ENCODE measurements at regions not wholly inside any gene's neighbourhood (a gene's known extent, or its start where the extent isn't known, plus 50 kb on each side); places are given as distances from the start of the nearest gene placed in this dataset.

DNA sequence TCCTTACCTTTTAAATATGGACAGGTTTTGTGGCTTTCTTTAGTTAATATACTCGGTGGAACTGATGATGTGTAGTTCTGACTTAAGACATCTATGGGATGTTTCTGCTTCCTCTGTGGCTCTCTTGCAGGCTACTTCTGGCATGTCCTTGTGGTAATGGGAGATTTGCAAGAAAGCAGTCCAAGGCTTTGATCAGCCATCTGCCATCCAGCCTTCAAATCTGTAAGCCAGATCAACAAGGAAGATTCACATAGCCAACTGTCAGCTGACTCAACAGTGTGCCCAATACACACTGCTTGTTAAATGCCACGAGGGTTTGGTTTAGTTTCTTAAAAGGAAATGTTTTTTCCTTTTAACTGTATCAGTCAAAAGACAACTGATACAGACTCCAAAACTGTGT lies 722.2 kb upstream of the CHRM3 start:
- ATAC-seq (ENCODE audit: low FRiP score in 2 of 2) (no peak), DNase-seq (no peak)
- TF ChIP-seq, protein P1, sequence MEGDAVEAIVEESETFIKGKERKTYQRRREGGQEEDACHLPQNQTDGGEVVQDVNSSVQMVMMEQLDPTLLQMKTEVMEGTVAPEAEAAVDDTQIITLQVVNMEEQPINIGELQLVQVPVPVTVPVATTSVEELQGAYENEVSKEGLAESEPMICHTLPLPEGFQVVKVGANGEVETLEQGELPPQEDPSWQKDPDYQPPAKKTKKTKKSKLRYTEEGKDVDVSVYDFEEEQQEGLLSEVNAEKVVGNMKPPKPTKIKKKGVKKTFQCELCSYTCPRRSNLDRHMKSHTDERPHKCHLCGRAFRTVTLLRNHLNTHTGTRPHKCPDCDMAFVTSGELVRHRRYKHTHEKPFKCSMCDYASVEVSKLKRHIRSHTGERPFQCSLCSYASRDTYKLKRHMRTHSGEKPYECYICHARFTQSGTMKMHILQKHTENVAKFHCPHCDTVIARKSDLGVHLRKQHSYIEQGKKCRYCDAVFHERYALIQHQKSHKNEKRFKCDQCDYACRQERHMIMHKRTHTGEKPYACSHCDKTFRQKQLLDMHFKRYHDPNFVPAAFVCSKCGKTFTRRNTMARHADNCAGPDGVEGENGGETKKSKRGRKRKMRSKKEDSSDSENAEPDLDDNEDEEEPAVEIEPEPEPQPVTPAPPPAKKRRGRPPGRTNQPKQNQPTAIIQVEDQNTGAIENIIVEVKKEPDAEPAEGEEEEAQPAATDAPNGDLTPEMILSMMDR (IDR thresholded peaks at IDR 0.05): no peak
- no peak for TF ChIP-seq POLR2AphosphoS5 (IDR thresholded peaks at IDR 0.05)
- TF ChIP-seq EP300 (IDR thresholded peaks at IDR 0.05): no peak
- no peak for TF ChIP-seq POLR2A (IDR thresholded peaks at IDR 0.05)
- no peaks in the 10 kb centered on the region for H3K36me3 ChIP-seq
- no peaks in the 10 kb centered on the region for H3K9me3 ChIP-seq
- H3K4me1 ChIP-seq: no peaks in the 10 kb centered on the region
- WGBS, 2 donors: 44 to 52% methylated on average over 2 of the region's 2 CpGs
- H3K4me3 ChIP-seq: no peak overlapping the region
- H3K27me3 ChIP-seq: no peaks in the 10 kb centered on the region
- no peak overlapping the region for H3K27ac ChIP-seq

DNA sequence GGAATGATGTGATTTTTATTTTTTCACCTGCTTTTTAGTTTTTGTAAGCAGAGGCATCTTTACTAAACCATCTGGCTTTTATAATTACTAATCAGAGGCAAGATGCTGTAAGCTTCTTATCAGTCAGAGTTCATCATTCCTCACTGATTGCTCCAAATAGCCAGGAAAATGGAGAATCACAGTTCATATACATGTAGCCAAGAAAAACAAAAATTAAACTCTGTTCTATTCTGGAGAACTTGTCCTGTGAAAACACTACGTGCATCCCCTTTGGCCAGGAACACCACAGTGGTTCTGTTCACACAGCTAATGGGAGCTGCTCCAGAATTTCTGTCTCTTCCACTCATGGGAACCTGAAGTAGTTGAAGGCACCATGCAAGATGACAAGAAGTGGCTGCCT lies 725.5 kb upstream of the CHRM3 start:
- WGBS, 2 donors: 67 to 77% methylated on average over 1 of the region's 1 CpG
- TF ChIP-seq EP300 (IDR thresholded peaks at IDR 0.05): no peak
- no peak for TF ChIP-seq POLR2AphosphoS5 (IDR thresholded peaks at IDR 0.05)
- TF ChIP-seq, protein P1 (IDR thresholded peaks at IDR 0.05): no peak
- TF ChIP-seq POLR2A (IDR thresholded peaks at IDR 0.05): no peak
- DNase-seq (no peak), ATAC-seq (ENCODE audit: low FRiP score in 2 of 2) (no peak)
- no peak overlapping the region for H3K27ac ChIP-seq
- no peaks in the 10 kb centered on the region for H3K36me3 ChIP-seq
- H3K27me3 ChIP-seq: no peaks in the 10 kb centered on the region
- no peaks in the 10 kb centered on the region for H3K9me3 ChIP-seq
- H3K4me3 ChIP-seq: no peak overlapping the region
- H3K4me1 ChIP-seq: no peaks in the 10 kb centered on the region

DNA sequence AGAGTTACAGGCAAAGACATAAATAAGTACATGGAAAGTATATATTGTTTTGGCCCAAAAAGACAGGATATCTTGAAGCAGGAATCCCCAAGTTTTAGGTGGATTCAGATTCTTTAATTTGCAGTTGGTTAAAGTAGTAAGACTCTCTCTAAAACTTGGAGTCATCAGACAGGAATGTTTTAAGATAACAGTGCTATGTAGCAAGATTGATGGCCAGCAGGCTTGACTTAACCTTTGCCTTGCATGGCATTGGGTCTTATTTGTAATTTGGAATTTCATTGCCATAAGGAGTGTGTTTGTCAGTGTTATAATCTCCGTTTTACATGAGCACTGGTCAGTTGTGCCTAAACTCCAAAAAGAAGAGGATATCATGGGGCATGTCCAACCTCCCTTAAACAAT lies 727.6 kb upstream of the CHRM3 start:
- 47 to 58% methylated on average over 1 of the region's 1 CpG for WGBS, 2 donors
- Histone ChIP-seq H3K9me3 (no peaks in the 10 kb centered on the region), H3K4me3 (no peak overlapping the region), H3K36me3 (no peaks in the 10 kb centered on the region), H3K4me1 (no peaks in the 10 kb centered on the region), H3K27me3 (no peaks in the 10 kb centered on the region), H3K27ac (no peak overlapping the region)
- TF ChIP-seq POLR2A (IDR thresholded peaks at IDR 0.05) (no peak), EP300 (IDR thresholded peaks at IDR 0.05) (no peak), POLR2AphosphoS5 (IDR thresholded peaks at IDR 0.05) (no peak)
- TF ChIP-seq, protein P1 (IDR thresholded peaks at IDR 0.05): no peak
- ATAC-seq (ENCODE audit: low FRiP score in 2 of 2) (no peak), DNase-seq (no peak)

DNA sequence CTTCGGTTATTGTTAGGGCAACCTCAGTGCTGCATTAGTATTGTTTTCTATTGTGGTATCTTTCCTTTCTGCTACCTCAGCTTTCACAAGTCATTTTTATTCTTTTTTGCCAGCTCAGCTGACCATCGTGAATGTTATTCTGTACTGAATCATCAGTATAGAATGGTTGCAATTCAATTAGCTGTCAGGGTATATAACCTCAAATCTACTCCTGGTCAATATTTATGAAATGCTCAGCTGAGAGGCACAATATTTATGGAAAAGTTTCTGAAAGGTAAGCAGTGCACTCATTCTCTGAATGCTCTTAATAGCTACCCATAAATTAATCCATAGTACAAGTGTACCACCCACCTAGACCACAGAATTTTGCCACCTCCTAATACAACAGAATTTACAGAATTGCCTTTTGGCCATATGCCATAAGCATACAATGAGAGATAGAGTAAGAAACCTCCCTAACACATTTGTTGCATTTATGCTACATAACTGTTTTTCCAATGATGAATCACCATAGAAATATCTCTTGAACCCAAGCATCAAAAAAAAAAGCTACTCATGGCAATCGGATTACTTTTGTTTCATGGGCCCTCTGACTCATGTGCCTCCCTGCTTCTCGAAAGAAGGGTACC lies 732.6 kb upstream of the CHRM3 start:
- no peak for ATAC-seq (ENCODE audit: low FRiP score in 2 of 2)
- H3K9me3 ChIP-seq: no peaks in the 10 kb centered on the region
- DNase-seq: no peak
- H3K4me3 ChIP-seq: no peak overlapping the region
- no peaks in the 10 kb centered on the region for H3K27me3 ChIP-seq
- H3K36me3 ChIP-seq: no peaks in the 10 kb centered on the region
- no peak overlapping the region for H3K27ac ChIP-seq
- TF ChIP-seq POLR2A (IDR thresholded peaks at IDR 0.05): no peak
- TF ChIP-seq EP300 (IDR thresholded peaks at IDR 0.05): no peak
- TF ChIP-seq POLR2AphosphoS5 (IDR thresholded peaks at IDR 0.05): no peak
- TF ChIP-seq, protein P1 (IDR thresholded peaks at IDR 0.05): no peak
- 74 to 84% methylated on average over 4 of the region's 4 CpGs for WGBS, 2 donors
- no peaks in the 10 kb centered on the region for H3K4me1 ChIP-seq

DNA sequence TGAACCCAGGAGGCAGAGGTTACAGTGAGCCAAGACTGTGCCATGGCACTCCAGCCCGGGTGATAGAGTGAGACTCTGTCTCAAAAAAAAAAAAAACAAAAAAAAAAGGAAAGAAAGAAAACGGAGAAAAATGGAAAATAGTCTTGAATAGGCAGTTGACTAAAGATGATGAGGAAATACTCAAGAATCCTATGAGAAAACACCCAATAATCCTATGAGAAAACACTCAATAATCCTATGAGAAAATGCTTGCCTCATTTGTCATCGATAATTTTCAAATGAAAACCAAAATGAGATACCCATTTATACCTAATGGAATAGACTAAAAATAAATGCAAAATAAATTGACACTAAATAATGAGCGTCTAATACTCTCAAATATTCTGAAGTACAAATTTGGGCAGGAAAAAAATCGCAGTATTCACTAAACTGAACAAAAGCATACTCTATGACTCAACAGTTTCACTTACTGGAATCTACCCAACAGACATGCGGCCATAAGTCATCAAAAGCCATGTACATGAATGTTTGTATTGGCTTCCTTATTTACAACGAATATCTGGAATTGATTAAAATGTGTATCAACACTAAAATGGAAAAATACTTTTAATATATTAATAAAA lies 733.9 kb upstream of the CHRM3 start:
- H3K27me3 ChIP-seq: no peaks in the 10 kb centered on the region
- H3K4me1 ChIP-seq: no peaks in the 10 kb centered on the region
- H3K36me3 ChIP-seq: no peaks in the 10 kb centered on the region
- no peak overlapping the region for H3K27ac ChIP-seq
- TF ChIP-seq EP300 (IDR thresholded peaks at IDR 0.05): no peak
- TF ChIP-seq, protein P1 (IDR thresholded peaks at IDR 0.05): no peak
- DNase-seq (no peak), ATAC-seq (ENCODE audit: low FRiP score in 2 of 2) (no peak)
- H3K9me3 ChIP-seq: no peaks in the 10 kb centered on the region
- WGBS, 2 donors: 76 to 82% methylated on average over 7 of the region's 7 CpGs
- H3K4me3 ChIP-seq: no peak overlapping the region

Data from upper lobe of left lung (tissue), 6 donors.